HepG2 (cell line): ENCODE measurements at regions not wholly inside any gene's neighbourhood (a gene's known extent, or its start where the extent isn't known, plus 50 kb on each side); places are given as distances from the start of the nearest gene placed in this dataset.

Experiments used
- ATAC-seq: fragments of 200-7000 bp; cut with Tn5 transposase; 3 replicates; pipeline ENCODE4 v1.9.1; 2020; ENCODE audit warnings: mild to moderate bottlenecking, moderate library complexity
- BruUV-seq: library from RNA; stranded (reverse); fragments of 400-500 nt; replicated peaks from 2 replicates; lab custom pipeline; 2021; lab: Mats Ljungman, UMichigan
- CTCF ChIA-PET: fragments of 300-600 bp; formaldehyde crosslinking; extraction: SDS; loops from one replicate; lab custom pipeline; 2021; ENCODE audit warnings: low total read pairs, inconsistent platforms, low intra/inter-chr PET ratio; lab: Yijun Ruan, JAX
- POLR2A ChIA-PET: fragments of 350-600 bp; sonication (Branson Sonifier 250); formaldehyde crosslinking; loops from one replicate; lab custom pipeline; 2020; ENCODE audit warnings: antibody characterized with exemption, inconsistent platforms; lab: Yijun Ruan, JAX
- DNase-seq: peaks from one replicate; pipeline ENCODE4 v3.0.0-alpha.2; 2015; ENCODE audit warnings: low spot score
- FAIRE-seq: peaks from 3 replicates; lab custom pipeline; 2011; peaks lifted over from hg19 to GRCh38; lab: Jason Lieb, UNC
- H2AFZ ChIP-seq: one replicate; pipeline ENCODE4 v1.6.1; 2011; ENCODE audit warnings: low read length, inconsistent platforms
- H3K27ac ChIP-seq: fragments of 300-600 bp; 3 replicates; pipeline ENCODE4 v1.8.0; 2011; ENCODE audit warnings: mixed run types, mild to moderate bottlenecking, mixed read lengths, low read length, inconsistent platforms; ENCODE audit not compliant: insufficient read depth; ENCODE audit errors: extremely low read length
- H3K27me3 ChIP-seq, 2 experiments: fragments of 200-600 bp in 1 of 2; 2 replicates in 1 of 2; 3 replicates in 1 of 2; pipeline versions ENCODE4 v1.6.0 to v1.8.0; 2011; ENCODE audit warnings: low read length in 2 of 2, mild to moderate bottlenecking in 2 of 2, moderate library complexity in 2 of 2, inconsistent platforms in 1 of 2; ENCODE audit not compliant: insufficient read depth in 2 of 2, control insufficient read depth in 1 of 2
- H3K36me3 ChIP-seq, 2 experiments: fragments of 200-600 bp in 1 of 2; replicated peaks in 1 of 2; 2 replicates in 1 of 2; 3 replicates in 1 of 2; pipeline versions ENCODE4 v1.5.1 to v1.8.0; 2011; ENCODE audit warnings: low read length in 2 of 2, inconsistent platforms in 1 of 2; ENCODE audit not compliant: insufficient read depth in 2 of 2, control insufficient read depth in 1 of 2
- H3K4me1 ChIP-seq: 2 replicates; pipeline ENCODE4 v1.5.1; 2012; ENCODE audit warnings: low read length, inconsistent platforms; ENCODE audit not compliant: insufficient read depth
- H3K4me2 ChIP-seq: 2 replicates; pipeline ENCODE4 v1.6.0; 2011; ENCODE audit warnings: low read depth, low read length, inconsistent platforms
- H3K4me3 ChIP-seq, 3 experiments: fragments of 200-600 bp in 1 of 3; sonication (generic), shearing (Covaris generic) in 1 of 3; replicated peaks in 1 of 3; 2 replicates each; pipeline ENCODE4 v1.5.1; 2011 to 2016; ENCODE audit warnings: low read length in 3 of 3, inconsistent platforms in 2 of 3, low read depth in 2 of 3, mild to moderate bottlenecking in 2 of 3, control low read depth in 1 of 3, mixed read lengths in 1 of 3; ENCODE audit not compliant: insufficient read depth in 1 of 3
- H3K79me2 ChIP-seq: one replicate; pipeline ENCODE4 v1.6.1; 2011; ENCODE audit warnings: low read length, inconsistent platforms; ENCODE audit not compliant: insufficient read depth
- H3K9ac ChIP-seq: 2 replicates; pipeline ENCODE4 v1.6.0; 2011; ENCODE audit warnings: mild to moderate bottlenecking, low read depth, low read length, inconsistent platforms; ENCODE audit not compliant: insufficient read depth
- H3K9me3 ChIP-seq: 2 replicates; pipeline ENCODE4 v1.5.1; 2012; ENCODE audit warnings: mild to moderate bottlenecking, low read length
- H4K20me1 ChIP-seq: 2 replicates; pipeline ENCODE4 v1.6.0; 2011; ENCODE audit warnings: inconsistent platforms, mild to moderate bottlenecking, low read length, moderate library complexity; ENCODE audit not compliant: insufficient read depth
- PHB2 ChIP-seq: fragments of 450-650 bp; IDR thresholded peaks from 2 replicates; pipeline ENCODE4 v1.6.1; 2018; ENCODE audit not compliant: partially characterized antibody
- SIX4 ChIP-seq: sonication (generic); formaldehyde crosslinking; IDR thresholded peaks from 2 replicates; pipeline ENCODE4 v1.4.0; 2020; ENCODE audit warnings: missing genetic modification reagents
- SRSF9 ChIP-seq: fragments of 200-400 bp; formaldehyde crosslinking; IDR thresholded peaks from 2 replicates; pipeline ENCODE4 v1.6.1; 2018; ENCODE audit warnings: borderline replicate concordance, mild to moderate bottlenecking, low read depth, low read length; ENCODE audit not compliant: insufficient read depth, poor library complexity, severe bottlenecking
- TCF12 ChIP-seq, 2 experiments: fragments of 450-650 bp in 1 of 2; sonication (generic) in 1 of 2; formaldehyde crosslinking in 1 of 2; IDR thresholded peaks; 2 replicates each; pipeline versions ENCODE4 v1.6.1 to v1.8.0; 2017 to 2022; ENCODE audit warnings: antibody characterized with exemption in 1 of 2, mild to moderate bottlenecking in 1 of 2, missing genetic modification reagents in 1 of 2, moderate library complexity in 1 of 2
- ZC3H13 ChIP-seq: sonication (generic); formaldehyde crosslinking; IDR thresholded peaks from 2 replicates; pipeline ENCODE4 v1.8.1; 2023; ENCODE audit warnings: mild to moderate bottlenecking, missing genetic modification reagents, moderate library complexity
- ZFX ChIP-seq: sonication (generic); formaldehyde crosslinking; IDR thresholded peaks from 2 replicates; pipeline ENCODE4 v1.4.0; 2020; ENCODE audit warnings: mild to moderate bottlenecking, low read depth, missing genetic modification reagents, moderate library complexity
- ZMYM3 ChIP-seq: sonication (generic); formaldehyde crosslinking; IDR thresholded peaks from 2 replicates; pipeline ENCODE4 v1.5.1; 2020; ENCODE audit warnings: mild to moderate bottlenecking, missing genetic modification reagents
- ZNF256 ChIP-seq: sonication (generic); formaldehyde crosslinking; conservative IDR thresholded peaks from 2 replicates; pipeline ENCODE4 v1.4.0; 2020; ENCODE audit warnings: missing genetic modification reagents
- ZNF629 ChIP-seq: sonication (generic); formaldehyde crosslinking; conservative IDR thresholded peaks from 2 replicates; pipeline ENCODE4 v1.5.0; 2020; ENCODE audit warnings: missing genetic modification reagents
- ZNF883 ChIP-seq: sonication (generic); formaldehyde crosslinking; IDR thresholded peaks from 2 replicates; pipeline ENCODE4 v1.5.1; 2020; ENCODE audit warnings: mild to moderate bottlenecking, missing genetic modification reagents; ENCODE audit errors: not compliant biosample characterization
- WGBS: methylation state at CpG from one replicate; pipeline ENCODE4 v1.1.6; 2017; ENCODE audit warnings: low lambda C conversion rate; 5-methylcytosine and 5-hydroxymethylcytosine counted together
- in situ Hi-C: cut with HindIII; loops from 2 replicates; pipeline ENCODE4 v1.10.0; 2017; ENCODE audit warnings: low pct_unique_long_range_greater_than_20kb; ENCODE audit not compliant: extremely low pct_ligation_motif_present
- intact Hi-C: fragments of 100-400 bp; cut with micrococcal nuclease; formaldehyde crosslinking; loops from one replicate; pipeline ENCODE4 v1.10.0; 2022; ENCODE audit not compliant: unreplicated experiment
- TF ChIP-seq, protein P1 (sequence below): sonication (generic); formaldehyde crosslinking; IDR thresholded peaks from 2 replicates; pipeline ENCODE4 v1.4.0; 2020; ENCODE audit warnings: missing genetic modification reagents, low read depth, mild to moderate bottlenecking, borderline replicate concordance
- TF ChIP-seq, protein P2 (sequence below): sonication (generic); formaldehyde crosslinking; IDR thresholded peaks from 2 replicates; pipeline ENCODE4 v1.8.0; 2022; ENCODE audit warnings: low read depth, missing genetic modification reagents
- TF ChIP-seq, protein P3 (sequence below): sonication (generic); formaldehyde crosslinking; IDR thresholded peaks from 2 replicates; pipeline ENCODE4 v1.4.0; 2020; ENCODE audit warnings: missing genetic modification reagents, borderline replicate concordance
- TF ChIP-seq, protein P4 (sequence below): sonication (generic); formaldehyde crosslinking; IDR thresholded peaks from 2 replicates; pipeline ENCODE4 v1.4.0; 2020; ENCODE audit warnings: mild to moderate bottlenecking, missing genetic modification reagents

DNA sequence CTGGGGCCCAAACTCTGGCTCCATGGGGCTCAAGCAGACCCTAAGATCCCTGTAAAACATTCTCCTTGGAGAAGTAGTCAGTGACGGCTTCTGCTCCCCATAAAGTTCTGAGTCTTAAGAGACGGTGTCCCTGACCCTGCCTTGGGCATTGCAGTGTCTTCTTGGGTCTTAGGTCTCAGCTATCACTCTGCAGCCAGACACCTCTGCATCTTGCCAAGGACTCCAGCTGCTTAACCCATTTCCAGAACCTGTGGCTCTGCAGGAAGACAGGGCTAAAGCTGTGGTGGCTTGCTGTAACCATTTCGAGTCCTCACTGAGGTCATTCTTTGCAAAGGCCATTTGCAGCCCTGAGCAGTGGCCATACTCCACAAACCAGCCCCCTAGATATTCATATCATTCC lies 337.1 kb upstream of the ZMIZ1 start:
- POLR2A ChIA-PET: no interaction called here
- Histone ChIP-seq H2AFZ (no peak overlapping the region), H4K20me1 (no peaks in the 10 kb centered on the region), H3K9me3 (no peaks in the 10 kb centered on the region), H3K36me3 (no peaks in the 10 kb centered on the region), H3K4me3 (no peak overlapping the region), H3K27ac (no peak overlapping the region), H3K79me2 (no peaks in the 10 kb centered on the region), H3K4me2 (no peak overlapping the region), H3K9ac (no peak overlapping the region), H3K27me3 (peaks cover 0 to 3% of the 10 kb centered on the region in 2 experiments; a peak in 2 of 5 replicates), H3K4me1 (no peaks in the 10 kb centered on the region)
- 0% methylated on average over 1 of the region's 3 CpGs for WGBS
- DNase-seq (no peak), FAIRE-seq (no peak), ATAC-seq (no peak)
- in situ Hi-C loops: no loop called here
- no peak for TF ChIP-seq ZNF883 (CRISPR knock-in tag)
- no peak for TF ChIP-seq ZNF629 (CRISPR knock-in tag)
- TF ChIP-seq, protein P1, sequence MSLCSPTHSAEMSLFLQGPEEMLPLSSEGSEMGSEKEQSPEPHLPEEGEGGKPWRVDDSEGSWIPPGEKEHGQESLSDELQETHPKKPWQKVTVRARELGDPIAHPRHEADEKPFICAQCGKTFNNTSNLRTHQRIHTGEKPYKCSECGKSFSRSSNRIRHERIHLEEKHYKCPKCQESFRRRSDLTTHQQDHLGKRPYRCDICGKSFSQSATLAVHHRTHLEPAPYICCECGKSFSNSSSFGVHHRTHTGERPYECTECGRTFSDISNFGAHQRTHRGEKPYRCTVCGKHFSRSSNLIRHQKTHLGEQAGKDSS (CRISPR knock-in tag): no peak
- TF ChIP-seq ZC3H13: no peak
- no peak for TF ChIP-seq ZMYM3 (CRISPR knock-in tag)
- no peak for TF ChIP-seq ZFX (CRISPR knock-in tag)
- TF ChIP-seq TCF12 (IDR thresholded peaks at IDR 0.05): no peak
- no peak for TF ChIP-seq TCF12 (CRISPR knock-in tag; IDR thresholded peaks at IDR 0.05)
- no peak for TF ChIP-seq PHB2
- TF ChIP-seq, protein P2, sequence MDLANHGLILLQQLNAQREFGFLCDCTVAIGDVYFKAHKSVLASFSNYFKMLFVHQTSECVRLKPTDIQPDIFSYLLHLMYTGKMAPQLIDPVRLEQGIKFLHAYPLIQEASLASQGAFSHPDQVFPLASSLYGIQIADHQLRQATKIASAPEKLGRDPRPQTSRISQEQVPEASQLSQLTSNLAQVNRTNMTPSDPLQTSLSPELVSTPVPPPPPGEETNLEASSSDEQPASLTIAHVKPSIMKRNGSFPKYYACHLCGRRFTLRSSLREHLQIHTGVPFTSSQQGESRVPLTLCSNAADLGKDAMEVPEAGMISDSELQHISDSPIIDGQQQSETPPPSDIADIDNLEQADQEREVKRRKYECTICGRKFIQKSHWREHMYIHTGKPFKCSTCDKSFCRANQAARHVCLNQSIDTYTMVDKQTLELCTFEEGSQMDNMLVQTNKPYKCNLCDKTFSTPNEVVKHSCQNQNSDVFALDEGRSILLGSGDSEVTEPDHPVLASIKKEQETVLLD (CRISPR knock-in tag): no peak
- TF ChIP-seq, protein P3, sequence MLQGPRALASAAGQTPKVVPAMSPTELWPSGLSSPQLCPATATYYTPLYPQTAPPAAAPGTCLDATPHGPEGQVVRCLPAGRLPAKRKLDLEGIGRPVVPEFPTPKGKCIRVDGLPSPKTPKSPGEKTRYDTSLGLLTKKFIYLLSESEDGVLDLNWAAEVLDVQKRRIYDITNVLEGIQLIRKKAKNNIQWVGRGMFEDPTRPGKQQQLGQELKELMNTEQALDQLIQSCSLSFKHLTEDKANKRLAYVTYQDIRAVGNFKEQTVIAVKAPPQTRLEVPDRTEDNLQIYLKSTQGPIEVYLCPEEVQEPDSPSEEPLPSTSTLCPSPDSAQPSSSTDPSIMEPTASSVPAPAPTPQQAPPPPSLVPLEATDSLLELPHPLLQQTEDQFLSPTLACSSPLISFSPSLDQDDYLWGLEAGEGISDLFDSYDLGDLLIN (CRISPR knock-in tag): no peak
- TF ChIP-seq, protein P4, sequence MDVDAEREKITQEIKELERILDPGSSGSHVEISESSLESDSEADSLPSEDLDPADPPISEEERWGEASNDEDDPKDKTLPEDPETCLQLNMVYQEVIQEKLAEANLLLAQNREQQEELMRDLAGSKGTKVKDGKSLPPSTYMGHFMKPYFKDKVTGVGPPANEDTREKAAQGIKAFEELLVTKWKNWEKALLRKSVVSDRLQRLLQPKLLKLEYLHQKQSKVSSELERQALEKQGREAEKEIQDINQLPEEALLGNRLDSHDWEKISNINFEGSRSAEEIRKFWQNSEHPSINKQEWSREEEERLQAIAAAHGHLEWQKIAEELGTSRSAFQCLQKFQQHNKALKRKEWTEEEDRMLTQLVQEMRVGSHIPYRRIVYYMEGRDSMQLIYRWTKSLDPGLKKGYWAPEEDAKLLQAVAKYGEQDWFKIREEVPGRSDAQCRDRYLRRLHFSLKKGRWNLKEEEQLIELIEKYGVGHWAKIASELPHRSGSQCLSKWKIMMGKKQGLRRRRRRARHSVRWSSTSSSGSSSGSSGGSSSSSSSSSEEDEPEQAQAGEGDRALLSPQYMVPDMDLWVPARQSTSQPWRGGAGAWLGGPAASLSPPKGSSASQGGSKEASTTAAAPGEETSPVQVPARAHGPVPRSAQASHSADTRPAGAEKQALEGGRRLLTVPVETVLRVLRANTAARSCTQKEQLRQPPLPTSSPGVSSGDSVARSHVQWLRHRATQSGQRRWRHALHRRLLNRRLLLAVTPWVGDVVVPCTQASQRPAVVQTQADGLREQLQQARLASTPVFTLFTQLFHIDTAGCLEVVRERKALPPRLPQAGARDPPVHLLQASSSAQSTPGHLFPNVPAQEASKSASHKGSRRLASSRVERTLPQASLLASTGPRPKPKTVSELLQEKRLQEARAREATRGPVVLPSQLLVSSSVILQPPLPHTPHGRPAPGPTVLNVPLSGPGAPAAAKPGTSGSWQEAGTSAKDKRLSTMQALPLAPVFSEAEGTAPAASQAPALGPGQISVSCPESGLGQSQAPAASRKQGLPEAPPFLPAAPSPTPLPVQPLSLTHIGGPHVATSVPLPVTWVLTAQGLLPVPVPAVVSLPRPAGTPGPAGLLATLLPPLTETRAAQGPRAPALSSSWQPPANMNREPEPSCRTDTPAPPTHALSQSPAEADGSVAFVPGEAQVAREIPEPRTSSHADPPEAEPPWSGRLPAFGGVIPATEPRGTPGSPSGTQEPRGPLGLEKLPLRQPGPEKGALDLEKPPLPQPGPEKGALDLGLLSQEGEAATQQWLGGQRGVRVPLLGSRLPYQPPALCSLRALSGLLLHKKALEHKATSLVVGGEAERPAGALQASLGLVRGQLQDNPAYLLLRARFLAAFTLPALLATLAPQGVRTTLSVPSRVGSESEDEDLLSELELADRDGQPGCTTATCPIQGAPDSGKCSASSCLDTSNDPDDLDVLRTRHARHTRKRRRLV (CRISPR knock-in tag): no peak
- no peak for TF ChIP-seq SIX4 (CRISPR knock-in tag)
- TF ChIP-seq ZNF256 (CRISPR knock-in tag): no peak
- TF ChIP-seq SRSF9: no peak
- intact Hi-C loops: no loop called here
- no TSS peak for BruUV-seq
- CTCF ChIA-PET: no interaction called here
